ENCODE measurements at regions not wholly inside any gene's neighbourhood (a gene's known extent, or its start where the extent isn't known, plus 50 kb on each side); places are given as distances from the start of the nearest gene placed in this dataset.
A peak's percentile ranks its signal among the peaks of the same experiment; 100 is the strongest.

DNA sequence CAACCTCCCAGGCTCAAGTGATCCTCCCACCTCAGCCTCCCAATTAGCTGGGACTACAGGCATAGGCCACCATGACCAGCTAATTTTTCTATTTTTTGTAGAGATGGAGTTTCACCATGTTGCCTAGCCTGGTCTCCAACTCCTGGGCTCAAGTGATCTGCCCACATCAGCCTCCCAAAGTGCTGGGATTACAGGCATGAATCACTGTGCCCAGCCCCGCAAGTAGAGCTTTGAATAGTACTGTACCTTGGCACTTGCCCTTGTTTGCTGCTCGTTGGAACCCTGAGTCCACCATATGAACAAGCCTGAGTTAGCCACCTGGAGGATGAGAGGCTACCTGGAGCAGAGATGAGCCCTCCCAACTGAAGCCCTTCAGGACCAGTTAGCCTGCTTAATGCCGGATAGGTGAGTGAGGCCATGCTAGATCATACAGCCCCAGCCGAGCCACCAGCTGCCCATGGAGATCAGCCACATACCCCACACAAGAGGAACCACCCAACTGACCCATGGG is 267.9 kb downstream of the SHQ1 start:
- Histone ChIP-seq H3K27ac (ENCODE audit: low read depth, low read length) (no peak overlapping the region), H3K23me2 (ENCODE audit: low read depth, low read length) (no peaks in the 10 kb centered on the region), H3K4me3 (ENCODE audit: extremely low read depth in 1 of 4, insufficient read depth in 2 of 4, low read depth in 3 of 4, low read length in 4 of 4) (no peak overlapping the region), H3K4me2 (ENCODE audit: insufficient read depth in 1 of 2, low read depth in 2 of 2, low read length in 2 of 2) (no peak overlapping the region), H3K9me3 (ENCODE audit: insufficient read depth in 2 of 2, low read depth in 1 of 2, low read length in 1 of 2) (no peaks in the 10 kb centered on the region), H2BK20ac (ENCODE audit: low read length) (peak overlapping the region; percentile 92; the same call in 1 of the 2 replicates), H3K23ac (ENCODE audit: insufficient read length) (no peak overlapping the region), H2AFZ (ENCODE audit: low read length) (no peak overlapping the region), H3K79me2 (ENCODE audit: control insufficient read depth in 1 of 2, insufficient read depth in 2 of 2, low read length in 2 of 2) (no peaks in the 10 kb centered on the region), H2BK12ac (ENCODE audit: low read depth, low read length) (peak overlapping the region; percentile 98; the same call in 1 of the 2 replicates), H2AK5ac (ENCODE audit: low read depth, low read length) (peak overlapping the region; percentile 65; the same call in 1 of the 2 replicates), H3K4me1 (replicated peaks in 1 of 4; ENCODE audit: control insufficient read depth in 3 of 4, insufficient read depth in 4 of 4, low read length in 3 of 4) (peaks cover 0 to 8% (median 7%) of the 10 kb centered on the region in 4 experiments; a peak in 4 of 7 replicates), H2BK5ac (ENCODE audit: low read depth, low read length) (no peak overlapping the region), H3K56ac (replicated peaks; ENCODE audit: insufficient read length, low read depth, low read length) (no peak overlapping the region), H4K91ac (replicated peaks; ENCODE audit: insufficient read length, low read length) (peak overlapping the region; percentile 81), H3K18ac (ENCODE audit: extremely low read depth, low read length) (no peak overlapping the region), H2BK15ac (ENCODE audit: low read length) (peak overlapping the region; percentile 82; the same call in 1 of the 2 replicates), H3K4ac (replicated peaks; ENCODE audit: insufficient read length, low read depth, low read length) (no peak overlapping the region), H3K9ac (replicated peaks in 1 of 4; ENCODE audit: extremely low read depth in 1 of 4, low read depth in 3 of 4, low read length in 3 of 4) (no peak overlapping the region), H3K36me3 (ENCODE audit: control insufficient read depth in 2 of 4, insufficient read depth in 4 of 4, low read length in 3 of 4) (no peaks in the 10 kb centered on the region), H4K8ac (ENCODE audit: extremely low read depth, insufficient read depth, low read length) (peak overlapping the region; percentile 12; the same call in 1 of the 2 replicates), H4K20me1 (replicated peaks in 1 of 2; ENCODE audit: control insufficient read depth in 1 of 2, insufficient read depth in 2 of 2, low read length in 2 of 2) (no peaks in the 10 kb centered on the region), H3K14ac (ENCODE audit: insufficient read length) (no peak overlapping the region), H2BK120ac (replicated peaks; ENCODE audit: low read depth, low read length) (peak overlapping the region; percentile 61), H3K27me3 (replicated peaks in 1 of 4; ENCODE audit: control insufficient read depth in 3 of 4, extremely low read depth in 1 of 4, insufficient read depth in 3 of 4, low read length in 3 of 4) (no peaks in the 10 kb centered on the region), H3K79me1 (ENCODE audit: low read depth, low read length) (no peaks in the 10 kb centered on the region), H4K5ac (ENCODE audit: insufficient read length, low read depth, low read length) (no peak overlapping the region)
- ChIA-PET POLR2A (ENCODE audit: partially characterized antibody) (no interaction called here), CTCF (ENCODE audit: partially characterized antibody) (interaction anchor here (1.0 to 1.8 kb wide), 5 partner anchors 9 to 86 kb away, joined by 3 to 10 read pairs (median 5); no protein-coding TSS in a partner anchor)
- 67% methylated on average over 4 of the region's 4 CpGs; no CpG with 5 or more reads in 1 of the 2 experiments for WGBS, 2 experiments (ENCODE audit: extremely low coverage in 1 of 2, insufficient coverage in 1 of 2, insufficient read length in 1 of 2, insufficient replicate concordance in 2 of 2, low coverage in 1 of 2, low lambda C conversion rate in 2 of 2, missing lambda C conversion rate in 1 of 2)
- DNase-seq (ENCODE audit: low read depth in 1 of 2, low spot score in 2 of 2) (no peak), FAIRE-seq (no peak)
- TF ChIP-seq BACH1 (IDR thresholded peaks at IDR 0.05; ENCODE audit: low read length), result no peak
- no peak for TF ChIP-seq SIX5 (IDR thresholded peaks at IDR 0.05; ENCODE audit: low read depth, low read length)
- TF ChIP-seq RFX5 (IDR thresholded peaks at IDR 0.05; ENCODE audit: borderline replicate concordance, low read depth, low read length), result no peak
- no peak for TF ChIP-seq BCL11A (IDR thresholded peaks at IDR 0.05; ENCODE audit: low read depth in 2 of 2, low read length in 2 of 2)
- TF ChIP-seq SP1 (IDR thresholded peaks at IDR 0.05; ENCODE audit: low read depth, low read length), result no peak
- no peak for TF ChIP-seq CTBP2 (IDR thresholded peaks at IDR 0.05; ENCODE audit: borderline replicate concordance, insufficient read depth, insufficient read length, low read length)
- no peak for TF ChIP-seq HDAC2 (IDR thresholded peaks at IDR 0.05; ENCODE audit: borderline replicate concordance in 1 of 2, low read depth in 2 of 2, low read length in 2 of 2)
- TF ChIP-seq SP4 (IDR thresholded peaks at IDR 0.05; ENCODE audit: low read length), result no peak
- TF ChIP-seq, protein P1, sequence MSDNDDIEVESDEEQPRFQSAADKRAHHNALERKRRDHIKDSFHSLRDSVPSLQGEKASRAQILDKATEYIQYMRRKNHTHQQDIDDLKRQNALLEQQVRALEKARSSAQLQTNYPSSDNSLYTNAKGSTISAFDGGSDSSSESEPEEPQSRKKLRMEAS (IDR thresholded peaks at IDR 0.05), result no peak
- TF ChIP-seq TAF7 (optimal IDR thresholded peaks at IDR 0.05; ENCODE audit: borderline replicate concordance, low read depth, low read length), result no peak
- no peak for TF ChIP-seq FOSL1 (IDR thresholded peaks at IDR 0.05; ENCODE audit: insufficient read depth, low read depth, low read length)
- TF ChIP-seq POU5F1 (IDR thresholded peaks at IDR 0.05; ENCODE audit: low read depth, low read length), result no peak
- no peak for TF ChIP-seq GABPA (IDR thresholded peaks at IDR 0.05; ENCODE audit: borderline replicate concordance, insufficient read depth, low read length)

Data from H1 (cell line).